Calu3 (cell line): ENCODE measurements at regions not wholly inside any gene's neighbourhood (a gene's known extent, or its start where the extent isn't known, plus 50 kb on each side); places are given as distances from the start of the nearest gene placed in this dataset.

ENCODE experiments used
- BruUV-seq: library from RNA; stranded (reverse); fragments of 400-500 nt; replicated peaks from 2 replicates; lab custom pipeline; 2021; lab: Mats Ljungman, UMichigan
- CTCF ChIA-PET: fragments of 300-600 bp; sonication (Branson Sonifier 250); formaldehyde crosslinking; loops from one replicate; lab custom pipeline; 2022; ENCODE audit warnings: antibody characterized with exemption; lab: Charles Lee
- DNase-seq: peaks from one replicate; pipeline ENCODE4 v3.0.0; 2022
- H3K27ac Mint-ChIP-seq: one replicate; pipeline ENCODE4 v1.8.0; 2022; ENCODE audit warnings: mixed read lengths; ENCODE audit not compliant: unreplicated experiment
- H3K27me3 Mint-ChIP-seq: one replicate; pipeline ENCODE4 v1.8.0; 2022; ENCODE audit warnings: mixed read lengths; ENCODE audit not compliant: unreplicated experiment
- H3K36me3 Mint-ChIP-seq: one replicate; pipeline ENCODE4 v1.8.0; 2022; ENCODE audit warnings: mild to moderate bottlenecking, moderate library complexity, mixed read lengths; ENCODE audit not compliant: insufficient read depth, unreplicated experiment
- H3K4me1 Mint-ChIP-seq: one replicate; pipeline ENCODE4 v1.8.0; 2022; ENCODE audit warnings: mild to moderate bottlenecking, low read depth, mixed read lengths; ENCODE audit not compliant: unreplicated experiment
- H3K4me3 Mint-ChIP-seq: one replicate; pipeline ENCODE4 v1.8.0; 2022; ENCODE audit warnings: mild to moderate bottlenecking, low read depth, moderate library complexity, mixed read lengths; ENCODE audit not compliant: unreplicated experiment
- H3K9me3 Mint-ChIP-seq: one replicate; pipeline ENCODE4 v1.8.0; 2022; ENCODE audit warnings: low read depth, mixed read lengths; ENCODE audit not compliant: unreplicated experiment
- CTCF ChIP-seq: fragments of 200-600 bp; IDR thresholded peaks from one replicate; pipeline ENCODE4 v1.8.0; 2022; ENCODE audit warnings: antibody characterized with exemption; ENCODE audit not compliant: unreplicated experiment
- intact Hi-C: fragments of 100-400 bp; cut with micrococcal nuclease; formaldehyde crosslinking; loops from one replicate; pipeline ENCODE4 v1.10.0; 2022; ENCODE audit not compliant: unreplicated experiment

GRCh38 chr20:52419205-52419604 lies 227.6 kb upstream of the ZFP64 start:
- DNase-seq: no peak
- H3K9me3 Mint-ChIP-seq: peaks cover 3% of the 10 kb centered on the region
- H3K4me1 Mint-ChIP-seq: no peaks in the 10 kb centered on the region
- CTCF ChIA-PET: no interaction called here
- intact Hi-C loops: no loop called here
- H3K27ac Mint-ChIP-seq: no peak overlapping the region
- no TSS peak for BruUV-seq
- TF ChIP-seq CTCF: no peak
- no peaks in the 10 kb centered on the region for H3K36me3 Mint-ChIP-seq
- peaks cover 16% of the 10 kb centered on the region for H3K27me3 Mint-ChIP-seq
- no peak overlapping the region for H3K4me3 Mint-ChIP-seq

- no peaks in the 10 kb centered on the region for H3K4me1 Mint-ChIP-seq
- H3K36me3 Mint-ChIP-seq: no peaks in the 10 kb centered on the region
- DNase-seq: no peak
- no TSS peak for BruUV-seq
- no peak for TF ChIP-seq CTCF
- intact Hi-C loops: no loop called here
- H3K27ac Mint-ChIP-seq: no peak overlapping the region
- CTCF ChIA-PET: interaction anchor here (0.6 kb wide), 1 partner anchor 77 kb away, joined by 3 read pairs; no protein-coding TSS in a partner anchor
- H3K9me3 Mint-ChIP-seq: peaks cover 5% of the 10 kb centered on the region
- no peak overlapping the region for H3K4me3 Mint-ChIP-seq
- H3K27me3 Mint-ChIP-seq: peaks cover 16% of the 10 kb centered on the region
Observed at GRCh38 chr20:52416953-52417352, 225.4 kb upstream of the ZFP64 start.

- Mint-ChIP-seq H3K4me3 (no peak overlapping the region), H3K9me3 (peaks cover 2% of the 10 kb centered on the region), H3K27ac (no peak overlapping the region), H3K27me3 (peaks cover 16% of the 10 kb centered on the region), H3K36me3 (no peaks in the 10 kb centered on the region), H3K4me1 (no peaks in the 10 kb centered on the region)
- intact Hi-C loops: no loop called here
- DNase-seq: no peak
- BruUV-seq: no TSS peak
- TF ChIP-seq CTCF: no peak
- CTCF ChIA-PET: no interaction called here
Observed at GRCh38 chr20:52411611-52412010, 220.0 kb upstream of the ZFP64 start.

- Mint-ChIP-seq H3K27me3 (peaks cover 12% of the 10 kb centered on the region), H3K27ac (no peak overlapping the region), H3K9me3 (peaks cover 2% of the 10 kb centered on the region), H3K4me3 (no peak overlapping the region), H3K36me3 (no peaks in the 10 kb centered on the region), H3K4me1 (no peaks in the 10 kb centered on the region)
- no peak for TF ChIP-seq CTCF
- CTCF ChIA-PET: no interaction called here
- intact Hi-C loops: no loop called here
- no TSS peak for BruUV-seq
- no peak for DNase-seq
Observed at GRCh38 chr20:52410731-52411234, 219.2 kb upstream of the ZFP64 start.
